Ureter (tissue), 1 donor: ENCODE measurements at regions not wholly inside any gene's neighbourhood (a gene's known extent, or its start where the extent isn't known, plus 50 kb on each side); places are given as distances from the start of the nearest gene placed in this dataset.

ENCODE experiments used
- DNase-seq: peaks from one replicate; pipeline ENCODE4 v3.0.0-alpha.2; 2020; ENCODE audit warnings: low spot score
- donor health status: DM: yes; HTN: yes; CAD: no.

GRCh38 chr7:18200855-18201254, 173.2 kb upstream of the PRPS1L1 start:
- DNase-seq = no peak

GRCh38 chr7:18201350-18201749, 173.7 kb upstream of the PRPS1L1 start:
- DNase-seq = no peak

- no peak for DNase-seq
These were observed 174.8 kb upstream of the PRPS1L1 start for GRCh38 chr7:18202315-18203045.

GRCh38 chr7:18206331-18206730, 178.7 kb upstream of the PRPS1L1 start:
- no peak for DNase-seq

GRCh38 chr7:18208921-18209320, 181.3 kb upstream of the PRPS1L1 start:
- DNase-seq = no peak

GRCh38 chr7:18210377-18210776, 182.7 kb upstream of the PRPS1L1 start:
- no peak for DNase-seq

GRCh38 chr7:18210788-18211187, 183.1 kb upstream of the PRPS1L1 start:
- DNase-seq = no peak

- DNase-seq = no peak
These were observed 184.7 kb upstream of the PRPS1L1 start for GRCh38 chr7:18212308-18212707.

- no peak for DNase-seq
These were observed 185.1 kb upstream of the PRPS1L1 start for GRCh38 chr7:18212758-18213157.

- no peak for DNase-seq
These were observed 186.0 kb upstream of the PRPS1L1 start for GRCh38 chr7:18213652-18214051.

- DNase-seq = no peak
These were observed 188.6 kb upstream of the PRPS1L1 start for GRCh38 chr7:18216270-18216669.

- no peak for DNase-seq
These were observed 194.0 kb upstream of the PRPS1L1 start for GRCh38 chr7:18221377-18222293.

GRCh38 chr7:18222636-18223035, 195.0 kb upstream of the PRPS1L1 start:
- DNase-seq = no peak

GRCh38 chr7:18224138-18224537, 196.5 kb upstream of the PRPS1L1 start:
- no peak for DNase-seq

GRCh38 chr7:18225067-18225466, 197.4 kb upstream of the PRPS1L1 start:
- no peak for DNase-seq

GRCh38 chr7:18226598-18226997, 199.0 kb upstream of the PRPS1L1 start:
- DNase-seq = no peak

- DNase-seq = no peak
These were observed 201.0 kb upstream of the PRPS1L1 start for GRCh38 chr7:18228686-18229085.

GRCh38 chr7:18230271-18230670, 202.6 kb upstream of the PRPS1L1 start:
- DNase-seq = no peak

- DNase-seq = no peak
These were observed 204.2 kb upstream of the PRPS1L1 start for GRCh38 chr7:18231854-18232253.

- DNase-seq = no peak
These were observed 206.9 kb upstream of the PRPS1L1 start for GRCh38 chr7:18234519-18234918.

- no peak for DNase-seq
These were observed 208.2 kb upstream of the PRPS1L1 start for GRCh38 chr7:18235819-18236218.

- no peak for DNase-seq
These were observed 211.6 kb upstream of the PRPS1L1 start for GRCh38 chr7:18239212-18239611.
